Heart right ventricle (tissue), 16 donors: ENCODE measurements at regions not wholly inside any gene's neighbourhood (a gene's known extent, or its start where the extent isn't known, plus 50 kb on each side); places are given as distances from the start of the nearest gene placed in this dataset.

Source experiments
- ATAC-seq, 8 donors: fragments of 200-7000 bp; cut with Tn5 transposase; one replicate each; pipeline ENCODE4 v1.9.1; 2020; ENCODE audit warnings: mild to moderate bottlenecking in 8 of 8, moderate library complexity in 8 of 8, moderate number of reproducible peaks in 1 of 8
- DNase-seq, 2 donors: peaks; one replicate each; pipeline ENCODE4 v3.0.0-alpha.2; 2020
- H3K27ac ChIP-seq, 10 donors: fragments of 200-600 bp; sonication (generic) in 2 of 10; one replicate each; pipeline versions ENCODE4 v1.5.0 to v1.8.0; 2020 to 2022; ENCODE audit warnings: mild to moderate bottlenecking in 3 of 10
- H3K27me3 ChIP-seq, 7 donors: fragments of 200-600 bp; one replicate each; pipeline ENCODE4 v1.8.0; 2021 to 2022; ENCODE audit warnings: mild to moderate bottlenecking in 2 of 7
- H3K36me3 ChIP-seq, 9 donors: fragments of 200-600 bp; sonication (generic) in 1 of 9; one replicate each; pipeline versions ENCODE4 v1.5.0 to v1.8.0; 2020 to 2022; ENCODE audit warnings: mild to moderate bottlenecking in 2 of 9
- H3K4me1 ChIP-seq, 9 donors: fragments of 200-600 bp; sonication (generic) in 1 of 9; one replicate each; pipeline versions ENCODE4 v1.5.0 to v1.8.0; 2020 to 2022; ENCODE audit warnings: mild to moderate bottlenecking in 4 of 9
- H3K4me3 ChIP-seq, 10 donors: fragments of 200-600 bp; sonication (generic) in 2 of 10; one replicate each; pipeline versions ENCODE4 v1.5.0 to v1.8.0; 2020 to 2022; ENCODE audit warnings: mild to moderate bottlenecking in 7 of 10, moderate library complexity in 2 of 10
- H3K9me3 ChIP-seq, 11 donors: fragments of 200-600 bp in 10 of 11; sonication (generic) in 2 of 11; one replicate each; pipeline versions ENCODE4 v1.5.0 to v1.8.0; 2013 to 2022; ENCODE audit warnings: mild to moderate bottlenecking in 2 of 11, control low read depth in 1 of 11, moderate library complexity in 1 of 11
- CTCF ChIP-seq, 9 donors: fragments of 200-600 bp; sonication (generic) in 2 of 9; IDR thresholded peaks; one replicate each; pipeline versions ENCODE4 v1.5.0 to v1.8.0; 2021 to 2022; ENCODE audit warnings: antibody characterized with exemption in 9 of 9, mild to moderate bottlenecking in 5 of 9, moderate library complexity in 1 of 9
- WGBS, 2 donors: extraction: QIAGEN DNeasy Blood & Tissue Kit; methylation state at CpG; one replicate each; pipeline ENCODE4 v1.1.7; 2013; ENCODE audit warnings: inconsistent platforms in 1 of 2; 5-methylcytosine and 5-hydroxymethylcytosine counted together
- intact Hi-C, 10 donors: fragments of 100-400 bp; cut with DNase I; formaldehyde crosslinking; loops; one replicate each; pipeline versions ENCODE4 v1.11.1 to v1.14.2; 2022
- donor health status: Arrhythmogenic right ventricular cardiomyopathy.
- donor health status: ischemic (EF 13 %, LVEDD 7.1; RV severe dilation, severe dysfunction).
- donor health status: healthy with polysubstance abuse.
- donor health status: DM: no; HTN: yes; CAD: no.
- donor health status: DM: no; HTN: no; CAD: no.
- donor health status: ischemic (EF 25% LVEDD 6.9; RV normal size, moderate dysfunction).
- donor health status: ischemic (EF 25% LVEDD 5.7; RV mildly dilated, moderate dysfunction).
- donor health status: healthy.
- donor health status: DM: yes; HTN: yes; CAD: no.
- donor health status: Ischemic cardiomyopathy.
- donor health status: ischemic (EF 35%, LVEDD 5.7; RV mildly dilated, moderate dysfunction).
- donor health status: nonischemic (EF 11% LVEDD 7.7; RV severe dilation, severe dysfunction).
- donor health status: DM: yes; HTN: yes; CAD: no.
- donor health status: PGD.
- donor health status: ischemic (EF 29% LVEDD 5.4; RV normal size, mild dysfunction).
- donor health status: nonischemic (EF 23%, LVEDD 6.1; RV moderate dilation, normal function).

- ATAC-seq (no peak), DNase-seq (no peak)
- Histone ChIP-seq H3K9me3 (peaks cover 0 to 61% (median 7%) of the 10 kb centered on the region in 11 donors), H3K27me3 (no peaks in the 10 kb centered on the region), H3K36me3 (no peaks in the 10 kb centered on the region), H3K27ac (no peak overlapping the region), H3K4me3 (no peak overlapping the region), H3K4me1 (no peaks in the 10 kb centered on the region)
- 70 to 83% methylated on average over 2 of the region's 2 CpGs for WGBS, 2 donors
- no peak for TF ChIP-seq CTCF (IDR thresholded peaks at IDR 0.05)
- intact Hi-C loops = no loop called here
Measured at GRCh38 chr6:104201557-104201956, 658.2 kb downstream of the HACE1 start.

GRCh38 chr6:104187616-104188015 is 672.1 kb downstream of the HACE1 start:
- Histone ChIP-seq H3K4me3 (no peak overlapping the region), H3K27ac (no peak overlapping the region), H3K36me3 (no peaks in the 10 kb centered on the region), H3K27me3 (no peaks in the 10 kb centered on the region), H3K4me1 (no peaks in the 10 kb centered on the region), H3K9me3 (peaks cover 0 to 23% (median 15%) of the 10 kb centered on the region in 11 donors)
- TF ChIP-seq CTCF (IDR thresholded peaks at IDR 0.05) = no peak
- intact Hi-C loops = no loop called here
- ATAC-seq (no peak), DNase-seq (no peak)

GRCh38 chr6:104186831-104187230 is 672.9 kb downstream of the HACE1 start:
- intact Hi-C loops = no loop called here
- 73 to 87% methylated on average over 3 of the region's 3 CpGs for WGBS, 2 donors

GRCh38 chr6:104183816-104184435 is 675.8 kb downstream of the HACE1 start:
- H3K4me1 ChIP-seq = no peaks in the 10 kb centered on the region

More at GRCh38 chr6:104186831-104187230, 672.9 kb downstream of the HACE1 start:
- Histone ChIP-seq H3K4me1 (no peaks in the 10 kb centered on the region), H3K27ac (no peak overlapping the region), H3K4me3 (no peak overlapping the region), H3K36me3 (no peaks in the 10 kb centered on the region), H3K9me3 (peaks cover 0 to 16% (median 8%) of the 10 kb centered on the region in 11 donors), H3K27me3 (no peaks in the 10 kb centered on the region)
- no peak for DNase-seq
- no peak for TF ChIP-seq CTCF (IDR thresholded peaks at IDR 0.05)
- no peak for ATAC-seq

More at GRCh38 chr6:104183816-104184435, 675.8 kb downstream of the HACE1 start:
- 77 to 78% methylated on average over 3 of the region's 3 CpGs for WGBS, 2 donors
- intact Hi-C loops = no loop called here
- ATAC-seq = no peak
- TF ChIP-seq CTCF (IDR thresholded peaks at IDR 0.05) = no peak
- no peak overlapping the region for H3K4me3 ChIP-seq
- no peaks in the 10 kb centered on the region for H3K9me3 ChIP-seq
- DNase-seq = no peak
- no peaks in the 10 kb centered on the region for H3K36me3 ChIP-seq
- no peak overlapping the region for H3K27ac ChIP-seq
- no peaks in the 10 kb centered on the region for H3K27me3 ChIP-seq
